Inflammatory macrophage treated with lipopolysaccharide for 4 hours (primary cell): ENCODE measurements at regions not wholly inside any gene's neighbourhood (a gene's known extent, or its start where the extent isn't known, plus 50 kb on each side); places are given as distances from the start of the nearest gene placed in this dataset.
A peak's percentile ranks its signal among the peaks of the same experiment; 100 is the strongest.
"Not testable (repeated sequence)": the region's sequence is repeated elsewhere in the genome, so short reads cannot be mapped to it uniquely, and the experiment has no call there.

Source experiments
- DNase-seq: peaks from one replicate; pipeline ENCODE4 v3.0.0-alpha.2; 2020

DNA sequence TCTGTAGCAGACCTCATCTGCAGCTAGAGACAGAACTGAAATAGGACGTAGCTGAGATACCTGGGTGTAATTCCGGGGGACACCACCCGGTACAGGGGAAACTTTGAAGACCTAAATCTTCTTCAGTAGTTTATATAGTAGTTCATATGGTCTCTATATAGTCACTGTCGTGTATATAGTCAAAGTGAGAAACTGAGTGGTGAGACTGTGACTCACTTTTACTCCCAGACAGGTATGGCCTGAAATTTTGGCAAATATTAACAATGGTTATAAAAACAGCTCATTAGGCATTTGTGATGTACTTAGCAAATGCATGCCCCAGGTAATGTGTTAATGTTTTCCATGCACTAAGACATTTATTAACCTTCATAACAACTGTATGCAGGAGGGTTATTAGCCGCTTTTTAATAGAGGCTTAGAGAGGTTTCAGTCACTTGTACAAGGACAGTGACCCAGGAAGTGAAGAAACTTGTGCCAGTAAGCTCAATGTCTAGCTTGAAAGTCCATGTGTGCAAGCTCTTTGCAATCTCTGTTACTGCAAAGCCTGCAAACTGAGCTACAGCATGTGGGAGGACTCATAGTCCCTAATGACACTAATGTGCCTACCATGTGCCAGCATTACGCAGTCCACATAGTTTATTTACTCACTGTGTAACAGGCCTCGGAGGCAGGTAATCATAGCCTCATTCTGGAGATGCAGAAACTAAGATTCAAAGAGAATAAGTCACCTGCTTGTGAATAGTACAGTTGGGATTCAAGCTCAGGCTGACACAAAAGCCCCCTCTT is 165.4 kb upstream of the CHD6 start:
- no peak for DNase-seq

DNA sequence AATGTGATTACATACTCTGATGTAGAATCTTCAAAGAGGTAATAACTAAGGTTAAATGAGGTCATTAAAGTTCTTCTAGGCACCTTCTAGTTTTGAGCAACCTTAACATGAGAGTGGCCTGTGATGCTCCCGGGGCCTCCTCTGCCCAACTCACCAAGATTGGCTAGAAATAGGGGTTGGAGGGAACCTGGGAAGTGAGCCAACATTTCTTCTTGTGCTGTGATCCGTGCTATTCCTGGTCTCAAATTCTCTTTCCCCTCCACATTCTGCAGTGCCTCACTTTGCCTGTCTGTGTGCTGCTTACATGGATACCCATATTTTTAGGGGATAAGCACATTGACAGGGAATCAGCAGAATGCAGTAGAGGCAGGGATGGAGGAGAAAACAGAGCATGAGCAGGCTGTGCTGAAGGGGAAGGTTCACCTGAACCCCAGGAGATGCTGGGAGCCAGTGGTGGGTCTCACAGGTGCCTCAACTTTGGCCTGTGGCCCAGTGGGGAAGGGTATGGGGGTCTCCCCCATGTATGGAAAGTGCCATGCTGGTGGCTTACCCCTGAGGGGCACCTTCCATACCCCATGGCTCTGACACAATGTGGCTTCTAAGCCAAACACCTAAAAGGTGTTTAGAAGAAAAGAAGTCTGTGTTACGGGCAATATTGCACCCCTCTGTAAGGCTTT is 164.7 kb upstream of the CHD6 start:
- no peak for DNase-seq

DNA sequence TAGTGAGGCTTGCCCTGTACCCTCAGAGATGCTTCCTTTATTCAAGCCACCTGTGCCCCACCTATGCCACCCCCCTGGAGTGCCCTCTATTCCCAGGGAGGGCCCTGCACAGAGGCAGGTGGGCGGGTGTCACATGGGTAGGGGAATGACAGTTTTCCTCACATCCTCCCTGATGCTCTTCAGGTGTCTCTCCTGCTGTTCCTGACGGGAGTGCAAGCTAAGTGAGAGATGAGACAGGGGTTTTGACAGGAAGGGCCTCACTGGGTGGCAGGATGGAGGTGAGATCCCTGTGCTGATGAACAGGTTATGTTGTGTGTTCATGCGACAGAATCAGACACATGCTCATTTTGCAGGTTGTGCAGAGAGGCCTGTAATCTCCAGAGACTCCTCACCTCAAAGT is 164.1 kb upstream of the CHD6 start:
- DNase-seq, result no peak

DNA sequence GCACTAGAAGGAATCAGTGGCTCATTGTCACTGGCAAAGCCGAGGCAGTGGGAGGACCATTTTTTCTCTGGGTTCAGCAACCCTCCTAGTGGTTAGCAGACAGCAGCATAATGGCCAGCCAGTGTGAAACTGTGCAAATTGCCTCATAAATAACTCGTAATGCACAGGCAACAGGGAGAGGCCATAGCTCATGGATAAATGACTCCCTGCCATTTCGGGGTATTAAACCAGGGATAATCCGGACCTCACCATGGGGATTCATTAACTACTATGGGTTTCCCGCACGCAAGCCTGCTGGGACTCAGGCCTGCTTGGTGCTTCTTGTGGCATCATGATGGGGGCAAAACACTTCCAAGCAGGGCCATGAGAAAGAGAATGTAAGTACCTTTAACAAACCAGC is 158.2 kb upstream of the CHD6 start:
- no peak for DNase-seq

DNA sequence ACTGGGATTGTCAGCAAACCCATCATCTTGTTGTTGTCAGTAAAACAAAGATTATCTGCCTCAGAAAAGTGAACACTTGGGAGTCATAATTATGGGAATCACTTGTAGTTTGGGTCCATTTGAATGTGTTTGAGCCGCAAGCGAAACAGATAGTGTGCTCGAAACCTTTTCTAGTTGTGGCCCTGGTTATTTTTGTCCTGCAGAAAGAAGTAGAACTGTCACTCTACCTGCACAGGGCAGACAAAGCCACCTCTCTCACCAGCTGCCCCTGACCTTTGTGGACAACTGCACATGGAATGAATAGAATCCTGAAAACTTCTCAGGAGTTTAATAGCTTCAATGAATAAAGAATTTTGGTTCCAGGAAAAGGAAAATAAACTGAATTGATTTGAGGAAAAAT is 156.1 kb upstream of the CHD6 start:
- no peak for DNase-seq

DNA sequence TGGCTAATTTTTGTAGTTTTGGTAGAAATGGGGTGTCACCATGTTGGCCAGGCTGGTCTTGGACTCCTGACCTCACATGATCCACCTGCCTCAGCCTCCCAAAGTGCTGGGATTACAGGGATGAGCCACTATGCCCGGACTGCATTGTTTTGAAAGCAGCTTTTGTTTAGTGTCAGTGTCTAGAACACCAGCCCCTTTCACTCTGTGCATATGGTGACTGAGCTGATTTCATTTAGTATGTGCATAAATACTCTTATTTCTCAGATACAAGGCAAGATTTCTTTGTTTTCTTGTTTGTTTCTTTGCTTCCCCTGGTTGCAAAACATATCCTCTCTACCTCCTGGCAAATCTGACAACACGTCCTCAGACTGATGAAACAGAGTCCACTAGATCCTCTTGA is 152.8 kb upstream of the CHD6 start:
- DNase-seq, result no peak

DNA sequence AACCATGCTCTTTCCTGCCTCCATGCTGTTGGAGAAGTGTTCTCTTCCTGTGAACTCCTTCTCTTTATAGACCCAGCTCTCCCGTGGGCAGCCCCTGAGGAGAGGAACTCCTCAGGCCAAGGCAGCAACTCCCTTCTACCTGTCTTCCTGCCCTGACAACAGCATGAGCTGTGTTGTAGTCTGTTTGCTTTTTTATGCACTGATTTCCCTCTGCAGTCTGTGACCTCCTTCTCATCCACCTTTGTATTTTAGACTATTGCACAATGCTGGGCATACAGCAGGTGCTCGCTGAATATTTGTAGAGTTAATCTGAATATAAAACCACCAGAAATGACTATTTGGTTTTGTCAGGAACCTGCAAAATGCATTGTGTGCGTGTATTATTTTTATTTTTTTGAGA is 152.2 kb upstream of the CHD6 start:
- DNase-seq, result no peak

DNA sequence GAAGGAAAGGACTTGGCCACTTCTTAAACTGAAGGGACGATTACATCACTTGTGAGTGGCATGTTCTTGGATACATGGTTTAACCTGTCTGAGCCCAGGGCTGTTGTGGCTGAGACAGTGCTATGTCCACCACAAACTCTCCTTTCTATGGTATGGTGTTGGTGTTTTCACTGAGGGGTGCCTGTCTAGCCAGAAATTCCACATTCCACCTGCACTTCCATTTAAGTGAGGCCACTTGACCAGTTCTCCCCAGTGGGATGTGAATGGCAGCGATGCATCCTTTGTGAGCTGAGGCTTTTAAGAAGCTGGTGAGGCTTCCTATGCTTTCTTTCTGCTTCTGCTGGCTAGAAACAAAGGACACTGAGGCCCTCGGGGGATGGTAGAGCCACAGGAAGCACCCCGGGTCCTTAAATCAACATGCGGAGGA is 151.4 kb upstream of the CHD6 start:
- DNase-seq, result no peak

DNA sequence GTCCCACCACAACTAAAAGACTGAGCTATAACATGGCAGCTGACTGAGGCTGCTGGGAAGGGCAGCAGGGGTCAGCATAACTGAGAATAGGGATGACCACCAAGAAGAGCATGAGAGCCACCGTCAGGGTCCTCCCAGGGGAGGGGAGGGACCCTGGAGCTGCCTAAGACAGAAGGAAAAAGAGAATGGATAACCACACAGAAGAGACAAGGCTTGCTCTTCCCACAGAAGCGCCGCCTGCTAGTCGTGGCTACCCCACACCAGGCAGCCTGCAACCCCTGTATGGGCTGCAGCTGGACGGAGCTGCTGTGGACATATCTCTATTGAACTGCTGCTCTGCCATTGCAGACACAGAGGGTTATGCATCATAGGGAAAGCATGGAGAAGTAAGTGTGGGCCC is 132.0 kb upstream of the CHD6 start:
- no peak for DNase-seq

DNA sequence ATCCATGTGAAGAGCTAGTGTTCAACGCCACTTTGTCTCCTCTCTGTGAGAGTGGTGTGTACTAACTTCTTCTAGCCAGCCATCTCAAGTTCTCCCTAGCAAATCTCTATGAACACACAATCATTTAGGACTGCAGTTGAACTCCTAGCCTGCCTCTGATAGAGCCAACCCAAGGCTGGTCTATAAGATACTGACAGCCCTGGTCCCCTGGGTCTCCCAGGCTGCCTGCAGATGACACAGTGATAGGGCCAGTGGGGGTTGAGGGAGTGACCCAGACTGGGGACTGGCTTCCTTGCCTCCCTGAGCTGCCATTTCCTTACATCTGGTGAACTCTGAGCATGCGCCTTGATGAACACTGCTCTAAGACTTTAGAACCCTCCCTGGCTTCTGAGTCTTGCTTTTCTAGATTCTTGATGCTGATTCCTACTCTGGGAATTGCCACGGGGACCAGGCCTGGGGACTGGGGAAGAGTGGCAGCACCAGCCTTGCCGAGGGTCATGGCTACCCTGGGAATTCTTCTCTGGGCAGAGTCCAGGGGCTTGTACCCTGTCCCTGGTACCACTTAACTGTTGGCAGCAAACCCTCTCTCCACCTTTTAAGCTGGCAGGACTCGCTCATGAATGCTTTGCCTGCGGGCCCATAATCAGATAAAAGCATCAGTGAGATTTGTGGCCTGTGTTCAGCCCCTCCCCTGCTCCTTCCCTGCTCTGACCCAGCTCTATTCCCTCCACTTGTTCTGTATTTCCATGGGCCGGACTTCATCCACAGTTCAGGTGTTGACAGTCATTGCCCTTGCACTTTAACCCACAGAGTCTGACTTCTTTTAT is 130.8 kb upstream of the CHD6 start:
- DNase-seq, result no peak

DNA sequence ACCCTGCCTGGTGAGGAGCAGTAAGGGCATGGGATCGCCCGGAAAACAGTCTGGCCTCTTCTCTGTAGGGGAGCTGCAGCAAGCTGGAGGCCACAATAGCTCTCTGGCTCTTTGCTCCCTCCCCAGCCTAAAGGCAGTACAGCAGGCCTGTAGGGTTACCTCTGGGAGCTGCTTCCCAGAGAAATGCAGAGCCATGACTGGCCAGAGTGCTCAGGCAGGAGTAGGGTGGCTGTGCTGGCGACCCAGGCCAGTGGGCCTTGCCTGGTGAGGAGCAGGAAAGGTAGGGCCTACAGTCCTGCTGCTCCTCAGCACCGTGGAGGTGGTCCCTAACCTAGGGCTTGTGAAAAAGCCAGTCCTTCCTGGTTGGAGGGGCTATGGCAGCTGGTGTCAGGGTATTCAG is 129.9 kb upstream of the CHD6 start:
- no peak for DNase-seq

DNA sequence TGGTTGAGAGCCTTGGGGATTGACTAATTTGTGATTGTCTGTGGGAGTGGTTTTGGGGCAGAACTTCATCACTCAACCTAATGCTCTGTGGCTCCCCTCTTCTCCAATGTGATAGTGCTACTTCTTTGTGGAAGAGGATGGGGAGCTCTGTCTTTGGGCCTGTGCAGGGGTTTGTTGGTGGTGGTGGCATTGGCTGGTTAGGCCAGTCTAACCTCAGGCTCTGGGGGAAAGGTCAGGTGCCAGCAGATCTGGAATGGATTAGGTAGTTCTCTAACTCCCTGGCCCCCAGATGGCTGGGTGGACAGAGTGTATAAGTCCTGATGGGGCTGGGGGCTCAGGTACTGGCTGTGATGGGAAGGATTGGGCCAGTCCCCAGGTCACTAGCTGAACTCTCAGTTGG is 129.0 kb upstream of the CHD6 start:
- no peak for DNase-seq

DNA sequence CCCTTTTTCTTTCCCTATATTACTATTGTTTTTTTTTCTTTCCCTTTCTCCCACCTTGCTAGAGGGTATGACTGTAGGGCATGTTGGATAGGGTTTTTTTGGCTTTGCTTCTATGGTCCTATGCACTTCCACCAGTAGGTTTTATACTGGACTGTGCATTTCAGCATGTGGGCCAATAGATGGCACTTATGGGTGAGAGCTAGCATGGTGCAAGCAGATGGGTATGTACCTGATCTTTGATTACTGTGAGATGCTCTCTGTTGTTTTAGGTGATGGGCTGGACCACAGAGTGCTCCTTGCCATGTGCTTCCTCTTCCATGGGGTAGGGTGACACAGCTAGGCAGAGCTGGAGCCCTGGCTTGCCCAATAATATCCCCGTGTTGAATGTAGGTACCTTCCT is 128.5 kb upstream of the CHD6 start:
- no peak for DNase-seq

DNA sequence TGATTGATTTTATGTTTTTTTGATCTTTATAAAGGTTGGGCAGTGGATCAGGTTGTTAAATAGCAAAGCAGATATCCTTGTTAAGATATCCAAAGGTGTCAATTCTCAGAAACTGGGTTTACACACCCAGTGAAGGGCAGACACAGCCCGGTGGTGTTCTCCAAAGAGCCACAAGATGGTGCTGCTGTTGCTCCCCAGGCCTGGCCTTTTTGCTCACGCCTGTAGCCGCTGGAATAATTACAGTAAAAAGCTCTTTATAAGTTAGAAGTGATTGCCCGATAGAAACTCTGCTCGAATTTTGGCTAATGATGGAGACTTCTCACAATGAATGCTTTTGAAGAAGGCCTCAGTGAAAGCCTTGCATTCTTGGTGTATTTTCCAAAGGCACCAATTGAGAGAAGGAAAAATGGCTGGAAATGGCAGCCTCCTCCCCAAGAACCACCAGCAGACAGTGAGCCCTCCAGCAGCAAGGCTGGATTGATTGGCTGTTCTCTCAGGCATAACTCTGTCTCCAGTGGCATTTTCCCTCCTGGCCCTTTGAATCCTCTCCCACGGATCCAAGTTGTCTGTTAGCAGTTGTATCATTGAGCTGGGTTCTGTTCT is 120.5 kb upstream of the CHD6 start:
- DNase-seq, result peak; percentile 26

DNA sequence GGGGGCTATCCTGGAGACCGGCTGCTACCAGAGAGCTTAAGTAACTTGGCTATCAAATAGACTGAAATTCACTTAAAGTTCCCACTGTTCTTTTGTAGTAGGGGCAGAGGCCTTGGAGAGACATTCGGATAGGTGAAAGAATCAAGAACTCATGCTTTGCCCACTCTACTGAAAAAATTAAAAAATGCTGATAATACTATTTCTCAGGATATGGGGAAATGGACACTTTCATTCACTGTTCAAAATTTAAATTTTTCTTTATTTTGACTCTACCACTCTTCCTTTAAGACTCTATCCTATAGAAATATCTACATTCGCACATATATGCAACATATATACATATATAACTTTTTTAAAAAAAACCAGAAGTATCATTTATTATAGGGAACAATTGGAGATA is 117.8 kb upstream of the CHD6 start:
- DNase-seq, result no peak

DNA sequence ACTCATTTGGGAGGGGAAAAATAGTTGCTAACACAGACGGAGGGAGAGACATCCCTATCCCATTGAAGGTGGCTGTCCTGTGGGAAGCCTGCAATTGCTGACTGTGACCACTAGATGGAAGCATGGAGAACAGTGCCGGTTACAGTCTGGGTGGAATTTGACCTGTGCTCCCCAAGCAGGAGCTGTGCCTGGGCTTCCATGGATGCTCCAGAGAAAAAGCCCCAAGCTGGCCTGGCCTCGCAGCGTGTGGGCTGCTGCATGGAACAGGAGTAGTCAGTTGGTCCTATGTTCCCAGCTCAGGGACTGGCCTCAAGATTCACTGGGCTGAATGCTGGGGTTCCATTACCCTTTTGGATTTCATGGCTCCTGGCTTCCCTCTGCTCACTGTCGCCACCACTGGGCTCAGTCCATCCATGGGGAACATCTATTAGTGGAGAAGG is 116.3 kb upstream of the CHD6 start:
- DNase-seq, result peak; percentile 30

DNA sequence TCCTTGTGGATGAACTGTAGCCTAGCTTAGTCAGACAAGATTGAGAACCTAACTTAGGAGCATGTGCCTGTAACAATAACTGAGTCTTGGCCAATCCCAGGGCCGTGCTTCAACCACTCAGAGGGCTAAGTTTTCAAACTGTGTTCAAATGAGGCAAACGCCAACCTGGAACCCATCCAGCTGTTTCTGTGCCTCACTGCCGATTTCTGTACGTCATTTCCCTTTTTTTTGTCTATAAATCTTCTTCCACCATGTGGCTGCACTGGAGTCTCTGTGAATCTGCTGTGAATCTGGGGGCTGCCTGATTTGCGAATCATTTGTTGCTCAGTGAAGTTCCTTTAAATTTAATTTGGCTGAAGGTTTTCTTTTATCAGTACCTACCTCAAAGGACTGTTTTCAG is 115.0 kb upstream of the CHD6 start:
- peak; percentile 2 for DNase-seq

DNA sequence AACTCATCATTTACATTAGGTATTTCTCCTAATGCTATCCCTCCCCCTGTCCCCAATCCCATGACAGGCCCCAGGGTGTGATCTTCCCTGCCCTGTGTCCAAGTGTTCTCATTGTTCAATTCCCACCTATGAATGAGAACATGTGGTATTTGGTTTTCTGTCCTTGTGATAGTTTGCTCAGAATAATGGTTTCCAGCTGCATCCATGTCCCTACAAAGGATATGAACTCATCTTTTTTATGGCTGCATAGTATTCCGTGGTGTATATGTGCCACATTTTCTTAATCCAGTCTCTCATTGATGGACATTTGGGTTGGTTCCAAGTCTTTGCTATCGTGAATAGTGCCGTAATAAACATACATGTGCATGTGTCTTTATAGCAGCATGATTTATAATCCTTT is 113.0 kb upstream of the CHD6 start:
- not testable (repeated sequence) for DNase-seq

DNA sequence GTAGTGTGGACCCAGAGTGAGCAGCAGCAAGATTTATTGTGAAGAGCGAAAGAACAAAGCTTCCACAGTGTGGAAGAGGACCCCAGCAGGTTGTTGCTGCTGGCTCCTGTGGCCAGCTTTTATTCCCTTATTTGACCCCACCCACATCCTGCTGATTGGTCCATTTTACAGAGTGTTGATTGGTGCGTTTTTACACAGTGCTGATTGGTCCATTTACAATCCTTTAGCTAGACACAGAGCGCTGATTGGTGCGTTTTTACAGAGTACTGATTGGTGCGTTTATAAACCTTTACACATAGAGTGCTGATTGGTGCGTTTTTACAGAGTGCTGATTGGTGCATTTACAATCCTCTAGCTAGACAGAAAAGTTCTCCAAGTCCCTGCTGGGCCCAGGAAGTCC is 109.5 kb upstream of the CHD6 start:
- DNase-seq, result not testable (repeated sequence)

DNA sequence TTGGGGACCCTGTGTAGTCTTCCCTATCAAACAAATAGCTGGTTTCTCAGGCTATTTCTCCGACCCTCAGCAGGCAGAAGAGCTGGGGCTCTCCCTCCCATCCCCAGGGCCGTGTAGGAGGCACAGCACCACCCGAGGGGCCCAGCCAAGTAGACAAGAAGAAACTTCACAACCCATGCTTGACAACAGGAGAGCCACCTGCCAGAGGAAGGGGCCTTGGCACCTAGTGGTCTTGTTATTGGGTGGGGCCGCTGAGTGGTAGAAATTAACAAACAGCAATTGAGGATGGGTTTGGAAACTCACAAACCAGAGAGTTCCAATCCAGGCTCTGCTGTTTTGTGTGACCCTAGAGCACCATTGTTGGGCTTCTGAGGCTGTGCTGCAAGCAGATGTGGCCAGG is 108.5 kb upstream of the CHD6 start:
- DNase-seq, result no peak

DNA sequence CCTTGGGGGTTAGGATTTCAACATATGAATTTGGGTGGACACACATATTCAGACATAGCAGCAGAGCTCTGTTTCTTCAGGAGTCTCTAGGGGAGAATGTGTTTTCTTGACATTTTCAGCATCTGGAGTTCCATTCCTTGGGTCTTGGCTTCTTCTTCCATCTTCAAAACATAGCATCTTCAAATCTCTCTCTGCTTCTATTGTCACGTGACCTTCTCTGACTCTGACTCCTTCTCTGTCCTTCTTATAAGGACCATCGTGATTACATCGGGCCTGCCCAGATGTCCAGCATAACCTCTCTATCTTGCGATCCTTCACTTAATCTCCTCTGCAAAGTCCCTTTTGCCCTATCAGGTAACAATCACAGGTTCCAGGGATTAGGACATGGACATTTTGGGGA is 101.0 kb upstream of the CHD6 start:
- DNase-seq, result no peak

DNA sequence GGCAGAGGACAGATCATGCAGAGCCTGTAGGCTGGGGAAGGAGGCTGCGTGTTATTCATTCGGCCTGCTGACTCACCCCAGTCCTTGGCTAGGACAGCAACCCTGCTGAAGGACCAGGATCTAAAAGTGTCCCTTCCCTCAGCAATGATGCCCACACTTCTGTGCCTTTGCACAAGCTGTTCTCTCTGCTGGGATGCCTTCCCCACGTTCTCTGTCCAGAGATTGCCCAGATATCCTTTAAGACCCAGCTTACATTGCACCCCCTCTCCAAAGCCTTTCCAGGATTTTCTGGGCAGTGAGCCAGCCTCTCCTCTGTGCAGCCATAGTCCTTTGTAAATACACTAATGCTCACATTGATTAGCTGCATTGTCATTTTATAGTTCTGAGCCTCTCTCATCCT is 99.3 kb upstream of the CHD6 start:
- DNase-seq, result no peak

DNA sequence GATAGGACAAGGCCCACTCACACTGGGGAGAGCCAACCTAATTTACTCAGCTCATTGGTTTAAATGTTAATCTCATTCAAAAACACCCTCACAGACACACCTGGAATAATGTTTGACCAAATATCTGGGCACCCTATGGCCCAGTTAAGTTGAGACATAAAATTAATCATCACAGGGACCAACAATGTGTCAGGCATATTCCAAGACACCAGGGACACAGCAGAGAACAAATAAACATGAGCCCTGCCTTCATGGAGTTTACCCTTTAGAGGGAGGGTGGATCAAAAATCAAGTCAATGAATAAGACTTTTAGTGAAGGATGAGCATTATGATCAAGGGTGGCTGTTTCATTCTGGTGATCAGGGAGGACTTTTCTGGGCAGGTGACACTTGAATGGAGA is 98.7 kb upstream of the CHD6 start:
- no peak for DNase-seq
